ENCODE measurements at regions not wholly inside any gene's neighbourhood (a gene's known extent, or its start where the extent isn't known, plus 50 kb on each side); places are given as distances from the start of the nearest gene placed in this dataset.
A peak's percentile ranks its signal among the peaks of the same experiment; 100 is the strongest.

DNA sequence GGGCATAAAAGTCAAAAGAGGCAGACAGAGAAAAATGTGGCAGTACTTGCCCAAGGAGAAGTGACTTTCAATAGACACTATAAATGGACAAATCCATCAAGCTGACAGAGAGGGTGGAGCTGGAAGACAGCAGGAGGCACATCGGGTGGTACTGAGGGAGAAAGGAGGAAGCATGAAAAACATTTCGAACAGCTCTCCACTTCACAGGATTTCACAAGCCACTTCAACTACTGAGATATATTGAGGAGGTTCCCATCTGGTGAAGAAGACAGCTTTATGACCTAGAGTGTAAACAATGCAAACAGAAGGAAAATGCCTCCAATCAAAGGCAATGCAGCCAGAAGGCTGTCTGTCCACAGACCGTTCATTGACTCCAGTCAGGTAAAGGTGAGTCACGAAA, 259.4 kb upstream of the ECI2 start:
- no peaks in the 10 kb centered on the region for H3K27me3 ChIP-seq (ENCODE audit: control insufficient read depth, insufficient read depth, low read length, poor library complexity, severe bottlenecking)
- Mint-ChIP-seq H3K36me3 (ENCODE audit: low read depth) (no peaks in the 10 kb centered on the region), H3K4me3 (no peak overlapping the region)

DNA sequence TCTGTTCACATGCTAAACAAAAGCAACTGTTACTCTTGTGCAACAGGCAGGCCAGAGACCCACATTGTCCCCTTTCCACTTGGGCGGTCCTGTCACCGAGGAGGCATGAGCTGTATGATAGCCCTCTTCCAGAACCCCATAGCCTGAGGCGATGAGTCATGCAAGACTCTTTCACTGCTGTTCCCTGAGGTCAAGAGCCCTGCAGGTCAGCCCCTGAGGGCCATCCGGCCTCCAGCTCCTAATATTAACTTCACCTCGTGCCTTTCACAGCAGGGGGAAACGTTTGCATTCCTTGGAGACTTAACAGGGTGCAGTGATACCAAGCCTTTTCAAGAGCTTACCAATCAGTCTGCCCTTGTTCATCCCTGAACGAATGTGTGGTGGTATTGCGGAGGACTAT, 253.3 kb upstream of the ECI2 start:
- no peak overlapping the region for H3K4me3 Mint-ChIP-seq
- H3K27me3 Mint-ChIP-seq (ENCODE audit: insufficient read depth), result no peaks in the 10 kb centered on the region
- TF ChIP-seq, protein P1, sequence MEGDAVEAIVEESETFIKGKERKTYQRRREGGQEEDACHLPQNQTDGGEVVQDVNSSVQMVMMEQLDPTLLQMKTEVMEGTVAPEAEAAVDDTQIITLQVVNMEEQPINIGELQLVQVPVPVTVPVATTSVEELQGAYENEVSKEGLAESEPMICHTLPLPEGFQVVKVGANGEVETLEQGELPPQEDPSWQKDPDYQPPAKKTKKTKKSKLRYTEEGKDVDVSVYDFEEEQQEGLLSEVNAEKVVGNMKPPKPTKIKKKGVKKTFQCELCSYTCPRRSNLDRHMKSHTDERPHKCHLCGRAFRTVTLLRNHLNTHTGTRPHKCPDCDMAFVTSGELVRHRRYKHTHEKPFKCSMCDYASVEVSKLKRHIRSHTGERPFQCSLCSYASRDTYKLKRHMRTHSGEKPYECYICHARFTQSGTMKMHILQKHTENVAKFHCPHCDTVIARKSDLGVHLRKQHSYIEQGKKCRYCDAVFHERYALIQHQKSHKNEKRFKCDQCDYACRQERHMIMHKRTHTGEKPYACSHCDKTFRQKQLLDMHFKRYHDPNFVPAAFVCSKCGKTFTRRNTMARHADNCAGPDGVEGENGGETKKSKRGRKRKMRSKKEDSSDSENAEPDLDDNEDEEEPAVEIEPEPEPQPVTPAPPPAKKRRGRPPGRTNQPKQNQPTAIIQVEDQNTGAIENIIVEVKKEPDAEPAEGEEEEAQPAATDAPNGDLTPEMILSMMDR (conservative IDR thresholded peaks at IDR 0.05), result no peak
- no peak overlapping the region for H3K4me3 ChIP-seq (ENCODE audit: low read length)
- no peaks in the 10 kb centered on the region for H3K27me3 ChIP-seq (ENCODE audit: control insufficient read depth, insufficient read depth, low read length, poor library complexity, severe bottlenecking)
- H3K9me3 ChIP-seq (ENCODE audit: control insufficient read depth, low read length), result peaks cover 23% of the 10 kb centered on the region
- H3K4me1 Mint-ChIP-seq, result peaks cover 8% of the 10 kb centered on the region
- no peaks in the 10 kb centered on the region for H3K36me3 Mint-ChIP-seq (ENCODE audit: low read depth)
- WGBS, 2 experiments (ENCODE audit: insufficient coverage in 1 of 2, insufficient read length in 1 of 2), result 56 to 66% methylated on average over 4 to 8 of the region's 8 CpGs
- no peak overlapping the region for H3K27ac ChIP-seq (ENCODE audit: low read depth, low read length)
- no peaks in the 10 kb centered on the region for H3K36me3 ChIP-seq (ENCODE audit: control insufficient read depth, insufficient read depth, low read length)
- H3K27ac Mint-ChIP-seq, result no peak overlapping the region
- peaks cover 18% of the 10 kb centered on the region for H3K9me3 Mint-ChIP-seq
- DNase-seq, result peak; percentile 83
- H3K9ac ChIP-seq (ENCODE audit: extremely low read depth, low read length, poor library complexity, severe bottlenecking), result no peak overlapping the region
- H3K4me1 ChIP-seq (ENCODE audit: control insufficient read depth, insufficient read depth, low read length), result no peaks in the 10 kb centered on the region

More for the DNA sequence above, 259.4 kb upstream of the ECI2 start:
- Histone ChIP-seq H3K4me3 (ENCODE audit: low read length) (no peak overlapping the region), H3K36me3 (ENCODE audit: control insufficient read depth, insufficient read depth, low read length) (no peaks in the 10 kb centered on the region), H3K4me1 (ENCODE audit: control insufficient read depth, insufficient read depth, low read length) (no peaks in the 10 kb centered on the region), H3K9me3 (ENCODE audit: control insufficient read depth, low read length) (no peaks in the 10 kb centered on the region), H3K9ac (ENCODE audit: extremely low read depth, low read length, poor library complexity, severe bottlenecking) (no peak overlapping the region), H3K27ac (ENCODE audit: low read depth, low read length) (no peak overlapping the region)
- no peaks in the 10 kb centered on the region for H3K9me3 Mint-ChIP-seq
- WGBS, 2 experiments (ENCODE audit: insufficient coverage in 1 of 2, insufficient read length in 1 of 2), result 91 to 92% methylated on average over 2 to 4 of the region's 4 CpGs
- no peak for DNase-seq
- no peak overlapping the region for H3K27ac Mint-ChIP-seq
- no peaks in the 10 kb centered on the region for H3K4me1 Mint-ChIP-seq
- TF ChIP-seq, protein P1 (conservative IDR thresholded peaks at IDR 0.05), result no peak
- peaks cover 6% of the 10 kb centered on the region for H3K27me3 Mint-ChIP-seq (ENCODE audit: insufficient read depth)

DNA sequence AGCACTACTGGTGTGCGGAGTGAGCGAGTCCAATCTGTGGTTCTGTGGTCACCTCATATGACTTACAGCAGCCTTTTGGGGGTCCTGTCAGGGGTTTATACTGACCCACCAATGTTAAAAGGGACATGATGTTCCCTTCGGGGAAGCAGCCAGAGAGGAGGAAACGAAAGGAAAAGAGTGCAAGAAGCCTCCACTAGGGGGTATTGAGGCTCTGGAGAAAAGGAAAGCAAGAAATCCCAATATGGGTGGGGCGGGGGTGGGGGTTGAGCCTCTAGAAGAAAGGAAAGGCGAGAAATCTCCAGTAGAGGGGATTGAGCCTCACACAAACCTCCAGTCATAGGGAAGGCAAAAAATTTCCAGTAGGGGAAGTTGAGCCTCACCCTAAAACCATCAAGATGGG, 249.3 kb upstream of the ECI2 start:
- Histone ChIP-seq H3K36me3 (ENCODE audit: control insufficient read depth, insufficient read depth, low read length) (no peaks in the 10 kb centered on the region), H3K27me3 (ENCODE audit: control insufficient read depth, insufficient read depth, low read length, poor library complexity, severe bottlenecking) (no peaks in the 10 kb centered on the region), H3K4me1 (ENCODE audit: control insufficient read depth, insufficient read depth, low read length) (no peaks in the 10 kb centered on the region), H3K9ac (ENCODE audit: extremely low read depth, low read length, poor library complexity, severe bottlenecking) (no peak overlapping the region), H3K4me3 (ENCODE audit: low read length) (no peak overlapping the region), H3K9me3 (ENCODE audit: control insufficient read depth, low read length) (peaks cover 30% of the 10 kb centered on the region), H3K27ac (ENCODE audit: low read depth, low read length) (no peak overlapping the region)
- H3K9me3 Mint-ChIP-seq, result peaks cover 31% of the 10 kb centered on the region
- H3K4me1 Mint-ChIP-seq, result peaks cover 8% of the 10 kb centered on the region
- DNase-seq, result peak; percentile 82
- no peaks in the 10 kb centered on the region for H3K36me3 Mint-ChIP-seq (ENCODE audit: low read depth)
- H3K4me3 Mint-ChIP-seq, result no peak overlapping the region
- no peak overlapping the region for H3K27ac Mint-ChIP-seq
- H3K27me3 Mint-ChIP-seq (ENCODE audit: insufficient read depth), result peaks cover 2% of the 10 kb centered on the region
- TF ChIP-seq, protein P1 (conservative IDR thresholded peaks at IDR 0.05), result peak; percentile 48
- 90 to 100% methylated on average over 2 to 6 of the region's 6 CpGs for WGBS, 2 experiments (ENCODE audit: insufficient coverage in 1 of 2, insufficient read length in 1 of 2)

Measured in endodermal cell (in vitro differentiated cells).